ENCODE measurements at regions not wholly inside any gene's neighbourhood (a gene's known extent, or its start where the extent isn't known, plus 50 kb on each side); places are given as distances from the start of the nearest gene placed in this dataset.

- no peaks in the 10 kb centered on the region for H3K36me3 Mint-ChIP-seq (ENCODE audit: low read depth)
- DNase-seq (ENCODE audit: low spot score), result no peak
- H3K9me3 Mint-ChIP-seq (ENCODE audit: low read depth), result peaks cover 5% of the 10 kb centered on the region
- peaks cover 3% of the 10 kb centered on the region for H3K4me1 Mint-ChIP-seq (ENCODE audit: low read depth)
- TF ChIP-seq CTCF (IDR thresholded peaks at IDR 0.05), result no peak
- H3K4me3 Mint-ChIP-seq (ENCODE audit: unreplicated experiment), result no peak overlapping the region
- H3K27me3 Mint-ChIP-seq (ENCODE audit: low read depth), result no peaks in the 10 kb centered on the region
- H3K27ac Mint-ChIP-seq (ENCODE audit: unreplicated experiment), result no peak overlapping the region
Observed at GRCh38 chr21:16186742-16187141, 457.0 kb downstream of the USP25 start.

- Mint-ChIP-seq H3K27ac (ENCODE audit: unreplicated experiment) (no peak overlapping the region), H3K36me3 (ENCODE audit: low read depth) (no peaks in the 10 kb centered on the region), H3K4me3 (ENCODE audit: unreplicated experiment) (no peak overlapping the region), H3K27me3 (ENCODE audit: low read depth) (no peaks in the 10 kb centered on the region), H3K9me3 (ENCODE audit: low read depth) (peaks cover 5% of the 10 kb centered on the region), H3K4me1 (ENCODE audit: low read depth) (peaks cover 4% of the 10 kb centered on the region)
- DNase-seq (ENCODE audit: low spot score), result no peak
- TF ChIP-seq CTCF (IDR thresholded peaks at IDR 0.05), result no peak
Observed at GRCh38 chr21:16187603-16188301, 458.0 kb downstream of the USP25 start.

- DNase-seq (ENCODE audit: low spot score), result no peak
- no peak overlapping the region for H3K27ac Mint-ChIP-seq (ENCODE audit: unreplicated experiment)
- H3K4me3 Mint-ChIP-seq (ENCODE audit: unreplicated experiment), result no peak overlapping the region
- no peak for TF ChIP-seq CTCF (IDR thresholded peaks at IDR 0.05)
- H3K4me1 Mint-ChIP-seq (ENCODE audit: low read depth), result peaks cover 27% of the 10 kb centered on the region
- H3K9me3 Mint-ChIP-seq (ENCODE audit: low read depth), result peaks cover 5% of the 10 kb centered on the region
- no peaks in the 10 kb centered on the region for H3K27me3 Mint-ChIP-seq (ENCODE audit: low read depth)
- no peaks in the 10 kb centered on the region for H3K36me3 Mint-ChIP-seq (ENCODE audit: low read depth)
Observed at GRCh38 chr21:16192902-16193301, 463.1 kb downstream of the USP25 start.

- no peak for DNase-seq (ENCODE audit: low spot score)
- TF ChIP-seq CTCF (IDR thresholded peaks at IDR 0.05), result no peak
- Mint-ChIP-seq H3K36me3 (ENCODE audit: low read depth) (peaks cover 2% of the 10 kb centered on the region), H3K4me3 (ENCODE audit: unreplicated experiment) (peak overlapping the region; percentile 77), H3K27ac (ENCODE audit: unreplicated experiment) (peak overlapping the region; percentile 92), H3K9me3 (ENCODE audit: low read depth) (peaks cover 11% of the 10 kb centered on the region), H3K27me3 (ENCODE audit: low read depth) (no peaks in the 10 kb centered on the region), H3K4me1 (ENCODE audit: low read depth) (peaks cover 33% of the 10 kb centered on the region)
Observed at GRCh38 chr21:16193496-16194094, 463.8 kb downstream of the USP25 start.

- H3K27ac Mint-ChIP-seq (ENCODE audit: unreplicated experiment), result peak overlapping the region; percentile 92
- no peak for DNase-seq (ENCODE audit: low spot score)
- TF ChIP-seq CTCF (IDR thresholded peaks at IDR 0.05), result peak; percentile 76
- H3K4me1 Mint-ChIP-seq (ENCODE audit: low read depth), result peaks cover 38% of the 10 kb centered on the region
- H3K27me3 Mint-ChIP-seq (ENCODE audit: low read depth), result no peaks in the 10 kb centered on the region
- H3K4me3 Mint-ChIP-seq (ENCODE audit: unreplicated experiment), result peak overlapping the region; percentile 77
- peaks cover 17% of the 10 kb centered on the region for H3K9me3 Mint-ChIP-seq (ENCODE audit: low read depth)
- H3K36me3 Mint-ChIP-seq (ENCODE audit: low read depth), result peaks cover 2% of the 10 kb centered on the region
Observed at GRCh38 chr21:16194095-16194787, 464.5 kb downstream of the USP25 start.

Measured in chondrocyte (in vitro differentiated cells).